Liver (tissue), 3 donors: ENCODE measurements at regions not wholly inside any gene's neighbourhood (a gene's known extent, or its start where the extent isn't known, plus 50 kb on each side); places are given as distances from the start of the nearest gene placed in this dataset.
A peak's percentile ranks its signal among the peaks of the same experiment; 100 is the strongest.

Experiments
- GABPA ChIP-seq, 2 donors: IDR thresholded peaks in 1 of 2; conservative IDR thresholded peaks in 1 of 2; 2 replicates each; pipeline ENCODE4 v1.6.1; 2016; ENCODE audit warnings: antibody characterized with exemption in 2 of 2, mild to moderate bottlenecking in 1 of 2, moderate library complexity in 1 of 2
- JUND ChIP-seq, 2 donors: IDR thresholded peaks; 2 replicates each; pipeline ENCODE4 v1.6.1; 2016; ENCODE audit warnings: antibody characterized with exemption in 2 of 2
- RAD21 ChIP-seq, 2 donors: IDR thresholded peaks; 2 replicates each; pipeline ENCODE4 v1.6.1; 2016; ENCODE audit warnings: antibody characterized with exemption in 2 of 2, mild to moderate bottlenecking in 2 of 2
- TAF1 ChIP-seq: conservative IDR thresholded peaks from 2 replicates; pipeline ENCODE4 v1.6.1; 2016; ENCODE audit warnings: antibody characterized with exemption, mild to moderate bottlenecking
- YY1 ChIP-seq: IDR thresholded peaks from 2 replicates; pipeline ENCODE4 v1.6.1; 2016; ENCODE audit warnings: antibody characterized with exemption, mild to moderate bottlenecking
- TF ChIP-seq, protein P1 (sequence below): fragments of 150-350 bp; IDR thresholded peaks from 2 replicates; pipeline ENCODE4 v1.5.1; 2017; ENCODE audit warnings: improper control_type of control experiment, low read depth, low read length; ENCODE audit not compliant: missing input control
- TF ChIP-seq, protein P2 (sequence below): IDR thresholded peaks from 2 replicates; pipeline ENCODE4 v1.6.1; 2016; ENCODE audit warnings: antibody characterized with exemption
- TF ChIP-seq, protein P3 (sequence below): IDR thresholded peaks from 2 replicates; pipeline ENCODE4 v1.6.1; 2016; ENCODE audit warnings: antibody characterized with exemption
- TF ChIP-seq, protein P4 (sequence below): IDR thresholded peaks from 2 replicates; pipeline ENCODE4 v1.6.1; 2016; ENCODE audit warnings: antibody characterized with exemption, mild to moderate bottlenecking
- donor health status: healthy.
- donor health status: healthy.

DNA sequence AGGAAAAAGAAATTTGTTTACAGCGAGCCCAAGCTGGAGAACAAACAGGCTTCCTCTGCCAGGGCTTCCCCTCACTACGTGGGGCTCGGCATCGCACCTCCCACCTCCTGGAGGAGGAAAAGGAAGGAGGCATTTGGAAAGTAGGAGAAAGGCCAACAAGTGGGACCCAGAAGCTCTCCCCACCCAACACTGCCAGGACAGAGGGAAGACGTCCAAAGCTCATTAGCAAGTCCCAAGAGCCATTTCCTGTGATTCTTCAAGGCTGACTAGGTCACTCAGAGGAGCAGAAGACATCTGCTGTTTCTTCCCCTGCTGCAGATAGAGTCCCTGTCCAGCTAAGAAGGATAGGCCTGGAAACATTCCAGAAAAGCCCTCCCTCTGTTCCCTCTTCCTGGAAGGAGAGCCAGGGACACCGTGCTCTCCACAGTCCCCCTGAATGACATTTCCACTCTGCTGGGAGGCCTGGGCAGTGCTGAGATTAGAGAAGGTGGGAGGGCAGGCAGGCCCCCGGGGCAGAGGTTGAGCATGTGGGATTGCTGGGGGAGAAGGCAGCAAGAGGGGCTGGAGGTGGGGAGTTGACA lies 57.0 kb upstream of the NEURL1B start:
- TF ChIP-seq JUND (IDR thresholded peaks at IDR 0.05) (peak in 1 of 2 donors; percentile 29), GABPA (IDR thresholded peaks at IDR 0.05 in 1 of 2, conservative IDR thresholded peaks at IDR 0.05 in 1 of 2) (peak in 1 of 2 donors; percentile 33), RAD21 (IDR thresholded peaks at IDR 0.05) (peak; percentile 53 to 62), YY1 (no peak), TAF1 (no peak)
- TF ChIP-seq, protein P1, sequence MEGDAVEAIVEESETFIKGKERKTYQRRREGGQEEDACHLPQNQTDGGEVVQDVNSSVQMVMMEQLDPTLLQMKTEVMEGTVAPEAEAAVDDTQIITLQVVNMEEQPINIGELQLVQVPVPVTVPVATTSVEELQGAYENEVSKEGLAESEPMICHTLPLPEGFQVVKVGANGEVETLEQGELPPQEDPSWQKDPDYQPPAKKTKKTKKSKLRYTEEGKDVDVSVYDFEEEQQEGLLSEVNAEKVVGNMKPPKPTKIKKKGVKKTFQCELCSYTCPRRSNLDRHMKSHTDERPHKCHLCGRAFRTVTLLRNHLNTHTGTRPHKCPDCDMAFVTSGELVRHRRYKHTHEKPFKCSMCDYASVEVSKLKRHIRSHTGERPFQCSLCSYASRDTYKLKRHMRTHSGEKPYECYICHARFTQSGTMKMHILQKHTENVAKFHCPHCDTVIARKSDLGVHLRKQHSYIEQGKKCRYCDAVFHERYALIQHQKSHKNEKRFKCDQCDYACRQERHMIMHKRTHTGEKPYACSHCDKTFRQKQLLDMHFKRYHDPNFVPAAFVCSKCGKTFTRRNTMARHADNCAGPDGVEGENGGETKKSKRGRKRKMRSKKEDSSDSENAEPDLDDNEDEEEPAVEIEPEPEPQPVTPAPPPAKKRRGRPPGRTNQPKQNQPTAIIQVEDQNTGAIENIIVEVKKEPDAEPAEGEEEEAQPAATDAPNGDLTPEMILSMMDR = no peak
- TF ChIP-seq, protein P2, sequence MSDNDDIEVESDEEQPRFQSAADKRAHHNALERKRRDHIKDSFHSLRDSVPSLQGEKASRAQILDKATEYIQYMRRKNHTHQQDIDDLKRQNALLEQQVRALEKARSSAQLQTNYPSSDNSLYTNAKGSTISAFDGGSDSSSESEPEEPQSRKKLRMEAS = peak; percentile 43
- TF ChIP-seq, protein P3, sequence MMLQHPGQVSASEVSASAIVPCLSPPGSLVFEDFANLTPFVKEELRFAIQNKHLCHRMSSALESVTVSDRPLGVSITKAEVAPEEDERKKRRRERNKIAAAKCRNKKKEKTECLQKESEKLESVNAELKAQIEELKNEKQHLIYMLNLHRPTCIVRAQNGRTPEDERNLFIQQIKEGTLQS = peak; percentile 23
- TF ChIP-seq, protein P4, sequence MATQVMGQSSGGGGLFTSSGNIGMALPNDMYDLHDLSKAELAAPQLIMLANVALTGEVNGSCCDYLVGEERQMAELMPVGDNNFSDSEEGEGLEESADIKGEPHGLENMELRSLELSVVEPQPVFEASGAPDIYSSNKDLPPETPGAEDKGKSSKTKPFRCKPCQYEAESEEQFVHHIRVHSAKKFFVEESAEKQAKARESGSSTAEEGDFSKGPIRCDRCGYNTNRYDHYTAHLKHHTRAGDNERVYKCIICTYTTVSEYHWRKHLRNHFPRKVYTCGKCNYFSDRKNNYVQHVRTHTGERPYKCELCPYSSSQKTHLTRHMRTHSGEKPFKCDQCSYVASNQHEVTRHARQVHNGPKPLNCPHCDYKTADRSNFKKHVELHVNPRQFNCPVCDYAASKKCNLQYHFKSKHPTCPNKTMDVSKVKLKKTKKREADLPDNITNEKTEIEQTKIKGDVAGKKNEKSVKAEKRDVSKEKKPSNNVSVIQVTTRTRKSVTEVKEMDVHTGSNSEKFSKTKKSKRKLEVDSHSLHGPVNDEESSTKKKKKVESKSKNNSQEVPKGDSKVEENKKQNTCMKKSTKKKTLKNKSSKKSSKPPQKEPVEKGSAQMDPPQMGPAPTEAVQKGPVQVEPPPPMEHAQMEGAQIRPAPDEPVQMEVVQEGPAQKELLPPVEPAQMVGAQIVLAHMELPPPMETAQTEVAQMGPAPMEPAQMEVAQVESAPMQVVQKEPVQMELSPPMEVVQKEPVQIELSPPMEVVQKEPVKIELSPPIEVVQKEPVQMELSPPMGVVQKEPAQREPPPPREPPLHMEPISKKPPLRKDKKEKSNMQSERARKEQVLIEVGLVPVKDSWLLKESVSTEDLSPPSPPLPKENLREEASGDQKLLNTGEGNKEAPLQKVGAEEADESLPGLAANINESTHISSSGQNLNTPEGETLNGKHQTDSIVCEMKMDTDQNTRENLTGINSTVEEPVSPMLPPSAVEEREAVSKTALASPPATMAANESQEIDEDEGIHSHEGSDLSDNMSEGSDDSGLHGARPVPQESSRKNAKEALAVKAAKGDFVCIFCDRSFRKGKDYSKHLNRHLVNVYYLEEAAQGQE = peak; percentile 72
